ENCODE measurements at regions not wholly inside any gene's neighbourhood (a gene's known extent, or its start where the extent isn't known, plus 50 kb on each side); places are given as distances from the start of the nearest gene placed in this dataset.

- TF ChIP-seq CTCF (conservative IDR thresholded peaks at IDR 0.05; ENCODE audit: low read depth, low read length) (no peak), EZH2 (IDR thresholded peaks at IDR 0.05; ENCODE audit: low read length, unreplicated experiment) (no peak)
Measured at GRCh38 chr14:22411398-22412055, 177.5 kb downstream of the DAD1 start.
